Panc1 (cell line): ENCODE measurements at regions not wholly inside any gene's neighbourhood (a gene's known extent, or its start where the extent isn't known, plus 50 kb on each side); places are given as distances from the start of the nearest gene placed in this dataset.

Source experiments
- ATAC-seq: fragments of 200-7000 bp; cut with Tn5 transposase; 2 replicates; pipeline ENCODE4 v1.9.1; 2020; ENCODE audit warnings: mild to moderate bottlenecking, moderate library complexity
- BruUV-seq: library from RNA; stranded (reverse); fragments of 400-500 nt; replicated peaks from 2 replicates; lab custom pipeline; 2021; lab: Mats Ljungman, UMichigan
- CTCF ChIA-PET: fragments of 300-600 bp; sonication (Branson Sonifier 250); formaldehyde crosslinking; loops from one replicate; lab custom pipeline; 2022; ENCODE audit warnings: antibody characterized with exemption; lab: Charles Lee
- POLR2A ChIA-PET: fragments of 300-600 bp; sonication (Branson Sonifier 250); formaldehyde crosslinking; loops from one replicate; lab custom pipeline; 2022; ENCODE audit warnings: antibody characterized with exemption; lab: Charles Lee
- DNase-seq: peaks from one replicate; pipeline ENCODE4 v3.0.0-alpha.2; 2010; ENCODE audit warnings: low read depth, low spot score
- H3K27ac ChIP-seq: 2 replicates; pipeline ENCODE4 v1.5.1; 2011; ENCODE audit warnings: mild to moderate bottlenecking, low read length, inconsistent platforms
- H3K27me3 ChIP-seq: fragments of 200-500 bp; sonication (Bioruptor generic); 2 replicates; pipeline ENCODE4 v1.6.0; 2014; ENCODE audit warnings: low read length, inconsistent platforms; ENCODE audit not compliant: control insufficient read depth, insufficient read depth
- H3K36me3 ChIP-seq: fragments of 200-500 bp; sonication (Bioruptor generic); 2 replicates; pipeline ENCODE4 v1.5.1; 2014; ENCODE audit warnings: inconsistent platforms, mild to moderate bottlenecking, low read length, moderate library complexity; ENCODE audit not compliant: control insufficient read depth, insufficient read depth
- H3K4me1 ChIP-seq: 2 replicates; pipeline ENCODE4 v1.5.1; 2011; ENCODE audit warnings: inconsistent platforms, mild to moderate bottlenecking, low read length, moderate library complexity; ENCODE audit not compliant: control insufficient read depth, insufficient read depth
- H3K4me3 ChIP-seq, 2 experiments: 2 replicates each; pipeline ENCODE4 v1.5.1; 2011 to 2012; ENCODE audit warnings: low read depth in 2 of 2, low read length in 2 of 2, mild to moderate bottlenecking in 2 of 2, inconsistent platforms in 1 of 2, moderate library complexity in 1 of 2
- H3K9me3 ChIP-seq: fragments of 200-500 bp; sonication (Bioruptor generic); 2 replicates; pipeline ENCODE4 v1.5.1; 2014; ENCODE audit warnings: low read depth, mild to moderate bottlenecking, inconsistent platforms, low read length, moderate library complexity; ENCODE audit not compliant: control insufficient read depth, insufficient read depth
- CTCF ChIP-seq: fragments of 450-650 bp; IDR thresholded peaks from 2 replicates; pipeline ENCODE4 v1.5.1; 2017; ENCODE audit warnings: mild to moderate bottlenecking
- POLR2AphosphoS5 ChIP-seq: IDR thresholded peaks from 2 replicates; pipeline ENCODE4 v1.6.1; 2012; ENCODE audit warnings: mild to moderate bottlenecking, low read depth, low read length, moderate library complexity
- SIN3A ChIP-seq: IDR thresholded peaks from 2 replicates; pipeline ENCODE4 v1.6.1; 2012; ENCODE audit warnings: low read depth, mild to moderate bottlenecking, low read length, moderate library complexity, borderline replicate concordance; ENCODE audit not compliant: insufficient read depth
- TCF7L2 ChIP-seq: IDR thresholded peaks from 2 replicates; pipeline ENCODE4 v1.6.1; 2011; ENCODE audit warnings: mild to moderate bottlenecking, low read depth, low read length, inconsistent platforms
- in situ Hi-C: cut with HindIII; loops from 2 replicates; pipeline ENCODE4 v1.10.0; 2016; ENCODE audit warnings: low sequenced_read_pairs, low pct_unique_long_range_greater_than_20kb
- intact Hi-C: fragments of 100-400 bp; cut with micrococcal nuclease; formaldehyde crosslinking; loops from one replicate; pipeline ENCODE4 v1.10.0; 2022; ENCODE audit not compliant: unreplicated experiment
- TF ChIP-seq, protein P1 (sequence below), 2 experiments: IDR thresholded peaks; 2 replicates each; pipeline ENCODE4 v1.6.1; 2011 to 2012; ENCODE audit warnings: low read depth in 2 of 2, control low read depth in 1 of 2, low read length in 1 of 2, mild to moderate bottlenecking in 1 of 2, moderate library complexity in 1 of 2; ENCODE audit not compliant: insufficient read depth in 1 of 2

DNA sequence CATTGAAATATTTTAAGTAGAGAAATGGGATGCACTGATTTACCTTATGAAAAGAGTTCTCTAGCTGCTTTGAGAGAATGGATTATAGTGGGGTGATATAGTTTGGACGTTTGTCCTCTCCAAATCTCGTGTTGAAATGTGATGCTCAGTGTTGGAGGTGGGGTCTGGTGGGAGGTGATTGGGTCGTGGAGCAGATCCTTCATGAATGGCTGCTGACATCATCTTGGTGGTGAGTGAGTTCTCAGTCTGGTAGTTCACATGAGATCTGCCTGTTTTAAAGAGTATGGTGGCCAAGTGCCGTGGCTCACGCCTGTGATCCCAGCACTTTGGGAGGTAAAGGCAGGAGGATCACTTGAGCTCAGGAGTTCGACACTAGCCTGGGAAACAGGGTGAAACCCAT lies 58.7 kb upstream of the SH3RF3 start:
- no TSS peak for BruUV-seq
- Histone ChIP-seq H3K27ac (no peak overlapping the region), H3K36me3 (no peaks in the 10 kb centered on the region), H3K4me1 (no peaks in the 10 kb centered on the region), H3K4me3 (no peak overlapping the region), H3K27me3 (no peaks in the 10 kb centered on the region), H3K9me3 (no peaks in the 10 kb centered on the region)
- CTCF ChIA-PET: no interaction called here
- DNase-seq: no peak
- POLR2A ChIA-PET: no interaction called here
- intact Hi-C loops: no loop called here
- no peak for ATAC-seq
- TF ChIP-seq POLR2AphosphoS5 (no peak), CTCF (no peak), SIN3A (no peak), TCF7L2 (no peak)
- TF ChIP-seq, protein P1, sequence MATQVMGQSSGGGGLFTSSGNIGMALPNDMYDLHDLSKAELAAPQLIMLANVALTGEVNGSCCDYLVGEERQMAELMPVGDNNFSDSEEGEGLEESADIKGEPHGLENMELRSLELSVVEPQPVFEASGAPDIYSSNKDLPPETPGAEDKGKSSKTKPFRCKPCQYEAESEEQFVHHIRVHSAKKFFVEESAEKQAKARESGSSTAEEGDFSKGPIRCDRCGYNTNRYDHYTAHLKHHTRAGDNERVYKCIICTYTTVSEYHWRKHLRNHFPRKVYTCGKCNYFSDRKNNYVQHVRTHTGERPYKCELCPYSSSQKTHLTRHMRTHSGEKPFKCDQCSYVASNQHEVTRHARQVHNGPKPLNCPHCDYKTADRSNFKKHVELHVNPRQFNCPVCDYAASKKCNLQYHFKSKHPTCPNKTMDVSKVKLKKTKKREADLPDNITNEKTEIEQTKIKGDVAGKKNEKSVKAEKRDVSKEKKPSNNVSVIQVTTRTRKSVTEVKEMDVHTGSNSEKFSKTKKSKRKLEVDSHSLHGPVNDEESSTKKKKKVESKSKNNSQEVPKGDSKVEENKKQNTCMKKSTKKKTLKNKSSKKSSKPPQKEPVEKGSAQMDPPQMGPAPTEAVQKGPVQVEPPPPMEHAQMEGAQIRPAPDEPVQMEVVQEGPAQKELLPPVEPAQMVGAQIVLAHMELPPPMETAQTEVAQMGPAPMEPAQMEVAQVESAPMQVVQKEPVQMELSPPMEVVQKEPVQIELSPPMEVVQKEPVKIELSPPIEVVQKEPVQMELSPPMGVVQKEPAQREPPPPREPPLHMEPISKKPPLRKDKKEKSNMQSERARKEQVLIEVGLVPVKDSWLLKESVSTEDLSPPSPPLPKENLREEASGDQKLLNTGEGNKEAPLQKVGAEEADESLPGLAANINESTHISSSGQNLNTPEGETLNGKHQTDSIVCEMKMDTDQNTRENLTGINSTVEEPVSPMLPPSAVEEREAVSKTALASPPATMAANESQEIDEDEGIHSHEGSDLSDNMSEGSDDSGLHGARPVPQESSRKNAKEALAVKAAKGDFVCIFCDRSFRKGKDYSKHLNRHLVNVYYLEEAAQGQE (IDR thresholded peaks at IDR 0.05; ENCODE audit: insufficient read depth in 1 of 2, low read depth in 2 of 2, low read length in 1 of 2): no peak
- in situ Hi-C loops: no loop called here

DNA sequence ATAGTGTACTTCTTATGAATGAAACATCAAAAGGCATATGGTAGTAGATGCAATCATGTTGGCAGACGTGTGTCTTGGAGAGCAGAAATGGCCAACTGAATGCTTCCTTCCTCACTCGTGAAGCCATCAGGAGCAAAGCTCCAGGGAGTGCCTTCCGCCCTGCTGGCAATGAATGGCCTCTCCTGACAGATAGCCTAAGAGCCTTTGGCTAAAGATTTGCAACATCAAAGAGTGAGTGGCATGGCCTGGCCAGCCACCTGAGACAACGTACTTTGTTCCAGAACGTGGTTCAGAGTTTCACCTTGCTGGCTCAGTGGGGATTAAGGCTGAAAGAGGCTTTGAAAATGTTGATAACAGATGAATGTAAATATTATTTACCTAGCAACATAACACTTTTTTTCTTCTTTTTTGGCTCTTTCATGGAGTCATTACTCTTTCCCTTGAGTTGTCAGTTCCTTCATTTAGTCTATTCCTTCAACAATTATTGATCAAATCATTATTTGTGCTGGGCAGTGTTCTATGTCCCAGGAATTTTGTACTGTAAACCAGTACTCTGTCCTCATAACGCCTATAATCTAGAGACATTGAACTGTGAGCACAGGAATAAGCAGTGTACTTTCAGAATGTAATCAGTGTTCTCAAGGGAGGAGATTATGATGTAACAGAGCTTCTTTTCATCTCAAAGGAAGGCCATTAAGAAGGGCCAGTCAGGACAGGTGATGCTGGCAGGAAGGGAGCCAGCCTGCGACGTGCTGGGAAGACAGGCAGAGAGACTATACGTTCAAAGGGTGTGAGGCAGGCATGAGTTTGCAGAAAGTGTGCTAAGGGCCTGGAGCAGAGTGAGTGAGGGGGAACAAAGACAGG lies 59.4 kb upstream of the SH3RF3 start:
- no TSS peak for BruUV-seq
- Histone ChIP-seq H3K36me3 (no peaks in the 10 kb centered on the region), H3K27me3 (no peaks in the 10 kb centered on the region; the same call in 1 of the 2 replicates), H3K4me1 (no peaks in the 10 kb centered on the region), H3K27ac (no peak overlapping the region), H3K9me3 (no peaks in the 10 kb centered on the region), H3K4me3 (no peak overlapping the region)
- POLR2A ChIA-PET: no interaction called here
- DNase-seq (no peak), ATAC-seq (no peak)
- intact Hi-C loops (no loop called here), in situ Hi-C loops (no loop called here)
- CTCF ChIA-PET: no interaction called here
- TF ChIP-seq, protein P1 (IDR thresholded peaks at IDR 0.05; ENCODE audit: insufficient read depth in 1 of 2, low read depth in 2 of 2, low read length in 1 of 2): no peak
- TF ChIP-seq TCF7L2 (no peak), POLR2AphosphoS5 (no peak), SIN3A (no peak), CTCF (no peak)
